Thoracic aorta (tissue), 2 donors: ENCODE measurements at regions not wholly inside any gene's neighbourhood (a gene's known extent, or its start where the extent isn't known, plus 50 kb on each side); places are given as distances from the start of the nearest gene placed in this dataset.
"Not testable (repeated sequence)": the region's sequence is repeated elsewhere in the genome, so short reads cannot be mapped to it uniquely, and the experiment has no call there.

ENCODE experiments used
- ATAC-seq: fragments of 150-250 bp; one replicate; pipeline ENCODE4 v1.8.0; 2017; ENCODE audit warnings: low read depth; ENCODE audit not compliant: insufficient number of reproducible peaks, low FRiP score
- DNase-seq: peaks from one replicate; pipeline ENCODE4 v3.0.0-alpha.2; 2020; ENCODE audit warnings: low spot score
- H3K27ac ChIP-seq, 2 donors: fragments of 200-600 bp; sonication (generic); 1 replicate in 1 of 2; 2 replicates in 1 of 2; pipeline ENCODE4 v1.5.1; 2016; ENCODE audit warnings: mild to moderate bottlenecking in 2 of 2, moderate library complexity in 2 of 2
- H3K27me3 ChIP-seq: fragments of 200-600 bp; sonication (generic); replicated peaks from 2 replicates; pipeline ENCODE4 v1.6.0; 2016; ENCODE audit warnings: mild to moderate bottlenecking; ENCODE audit not compliant: insufficient read depth
- H3K36me3 ChIP-seq: fragments of 200-600 bp; sonication (generic); one replicate; pipeline ENCODE4 v1.5.1; 2016
- H3K4me1 ChIP-seq, 2 donors: fragments of 200-600 bp; sonication (generic); 1 replicate in 1 of 2; 2 replicates in 1 of 2; pipeline versions ENCODE4 v1.5.1 to v1.6.0; 2016; ENCODE audit warnings: low read depth in 2 of 2, mild to moderate bottlenecking in 1 of 2; ENCODE audit not compliant: control insufficient read depth in 1 of 2
- H3K4me3 ChIP-seq: fragments of 200-600 bp; sonication (generic); 2 replicates; pipeline ENCODE4 v1.5.1; 2016; ENCODE audit warnings: mild to moderate bottlenecking
- H3K9me3 ChIP-seq: fragments of 200-600 bp; sonication (generic); 2 replicates; pipeline ENCODE4 v1.5.1; 2016
- CTCF ChIP-seq: fragments of 200-600 bp; sonication (generic); IDR thresholded peaks from one replicate; pipeline ENCODE4 v1.5.1; 2019; ENCODE audit warnings: antibody characterized with exemption

- peak; percentile 9 for TF ChIP-seq CTCF
- H3K36me3 ChIP-seq, H3K27ac ChIP-seq, H3K27me3 ChIP-seq, DNase-seq, H3K9me3 ChIP-seq, H3K4me1 ChIP-seq, ATAC-seq, H3K4me3 ChIP-seq: not testable (repeated sequence)
Observed at GRCh38 chr2:90027231-90027643, 1335.8 kb downstream of the RPIA start.

GRCh38 chr2:90028381-90029079, 1337.1 kb downstream of the RPIA start:
- ATAC-seq, DNase-seq: not testable (repeated sequence)

GRCh38 chr2:90029080-90029428, 1337.6 kb downstream of the RPIA start:
- not testable (repeated sequence) for H3K27me3 ChIP-seq, H3K4me3 ChIP-seq, DNase-seq, H3K27ac ChIP-seq, H3K9me3 ChIP-seq, ATAC-seq, H3K36me3 ChIP-seq, H3K4me1 ChIP-seq

More at GRCh38 chr2:90028381-90029079, 1337.1 kb downstream of the RPIA start:
- not testable (repeated sequence) for H3K27ac ChIP-seq, H3K4me3 ChIP-seq, H3K4me1 ChIP-seq, H3K36me3 ChIP-seq, H3K9me3 ChIP-seq, H3K27me3 ChIP-seq

GRCh38 chr2:90032269-90032668, 1340.8 kb downstream of the RPIA start:
- H3K4me1 ChIP-seq, H3K4me3 ChIP-seq, H3K27ac ChIP-seq, H3K27me3 ChIP-seq, ATAC-seq, DNase-seq, H3K9me3 ChIP-seq, H3K36me3 ChIP-seq: not testable (repeated sequence)

GRCh38 chr2:90036335-90036734, 1344.9 kb downstream of the RPIA start:
- not testable (repeated sequence) for H3K27me3 ChIP-seq, H3K36me3 ChIP-seq, H3K4me3 ChIP-seq, ATAC-seq, H3K4me1 ChIP-seq, H3K9me3 ChIP-seq, DNase-seq, H3K27ac ChIP-seq

- ATAC-seq, H3K27me3 ChIP-seq, H3K9me3 ChIP-seq, DNase-seq, H3K27ac ChIP-seq, H3K36me3 ChIP-seq, H3K4me3 ChIP-seq, H3K4me1 ChIP-seq: not testable (repeated sequence)
Observed at GRCh38 chr2:90039093-90039492, 1347.6 kb downstream of the RPIA start.

- H3K27me3 ChIP-seq, H3K4me1 ChIP-seq, H3K36me3 ChIP-seq, H3K4me3 ChIP-seq, H3K27ac ChIP-seq, H3K9me3 ChIP-seq, ATAC-seq, DNase-seq: not testable (repeated sequence)
Observed at GRCh38 chr2:90047776-90048175, 1356.3 kb downstream of the RPIA start.

- H3K27ac ChIP-seq, H3K27me3 ChIP-seq, H3K9me3 ChIP-seq, DNase-seq, ATAC-seq, H3K4me1 ChIP-seq, H3K36me3 ChIP-seq, H3K4me3 ChIP-seq: not testable (repeated sequence)
Observed at GRCh38 chr2:90052113-90052631, 1360.7 kb downstream of the RPIA start.
